H1 (cell line): ENCODE measurements at regions not wholly inside any gene's neighbourhood (a gene's known extent, or its start where the extent isn't known, plus 50 kb on each side); places are given as distances from the start of the nearest gene placed in this dataset.

ENCODE experiments used
- CTCF ChIA-PET: fragments of 300-600 bp; sonication (Branson Sonifier 250); formaldehyde crosslinking; loops from one replicate; lab custom pipeline; 2021; ENCODE audit not compliant: partially characterized antibody; lab: Charles Lee
- POLR2A ChIA-PET: fragments of 300-600 bp; sonication (Branson Sonifier 250); formaldehyde crosslinking; loops from one replicate; lab custom pipeline; 2021; ENCODE audit warnings: inconsistent platforms; ENCODE audit not compliant: partially characterized antibody; lab: Charles Lee
- DNase-seq, 2 experiments: peaks; one replicate each; pipeline versions ENCODE4 v3.0.0 to v3.0.0-alpha.2; 2010 to 2022; ENCODE audit warnings: low spot score in 2 of 2, low read depth in 1 of 2, mixed read lengths in 1 of 2
- FAIRE-seq: peaks from 2 replicates; lab custom pipeline; 2011; peaks lifted over from hg19 to GRCh38; lab: Jason Lieb, UNC
- H2AFZ ChIP-seq: 2 replicates; pipeline ENCODE4 v1.8.1; 2012; ENCODE audit warnings: low read length, inconsistent platforms
- H2AK5ac ChIP-seq: 2 replicates; pipeline ENCODE4 v1.6.1; 2013; ENCODE audit warnings: low read depth, low read length
- H2BK120ac ChIP-seq: replicated peaks from 2 replicates; pipeline ENCODE3; 2013; ENCODE audit warnings: low read depth, low read length, inconsistent platforms
- H2BK12ac ChIP-seq: 2 replicates; pipeline ENCODE4 v1.6.1; 2013; ENCODE audit warnings: low read depth, low read length
- H2BK15ac ChIP-seq: 2 replicates; pipeline ENCODE4 v1.6.1; 2013; ENCODE audit warnings: low read length
- H2BK20ac ChIP-seq: 2 replicates; pipeline ENCODE4 v1.6.1; 2013; ENCODE audit warnings: low read length
- H2BK5ac ChIP-seq: 2 replicates; pipeline ENCODE4 v1.6.1; 2013; ENCODE audit warnings: low read depth, low read length
- H3K14ac ChIP-seq: 2 replicates; pipeline ENCODE4 v1.6.1; 2013; ENCODE audit warnings: inconsistent platforms; ENCODE audit not compliant: insufficient read length
- H3K18ac ChIP-seq: 2 replicates; pipeline ENCODE4 v1.6.1; 2013; ENCODE audit warnings: low read length; ENCODE audit errors: extremely low read depth
- H3K23ac ChIP-seq: 2 replicates; pipeline ENCODE4 v1.6.1; 2013; ENCODE audit warnings: inconsistent platforms; ENCODE audit not compliant: insufficient read length
- H3K23me2 ChIP-seq: 2 replicates; pipeline ENCODE4 v1.6.1; 2013; ENCODE audit warnings: low read depth, low read length
- H3K27ac ChIP-seq: 2 replicates; pipeline ENCODE4 v1.6.1; 2011; ENCODE audit warnings: low read depth, low read length, inconsistent platforms
- H3K27me3 ChIP-seq, 4 experiments: replicated peaks in 1 of 4; 1 replicate in 1 of 4; 2 replicates in 3 of 4; pipeline versions ENCODE4 v1.6.1 to v1.8.1; 2011 to 2013; ENCODE audit warnings: low read length in 3 of 4, mild to moderate bottlenecking in 3 of 4, inconsistent platforms in 2 of 4, mixed read lengths in 2 of 4, moderate library complexity in 1 of 4; ENCODE audit not compliant: control insufficient read depth in 3 of 4, insufficient read depth in 3 of 4; ENCODE audit errors: extremely low read depth in 1 of 4
- H3K36me3 ChIP-seq, 4 experiments: 2 replicates each; pipeline versions ENCODE4 v1.6.1 to v1.8.1; 2011 to 2013; ENCODE audit warnings: mild to moderate bottlenecking in 4 of 4, low read length in 3 of 4, moderate library complexity in 2 of 4, control low read depth in 1 of 4, inconsistent platforms in 1 of 4; ENCODE audit not compliant: insufficient read depth in 4 of 4, control insufficient read depth in 2 of 4
- H3K4ac ChIP-seq: replicated peaks from 2 replicates; pipeline ENCODE3; 2013; ENCODE audit warnings: low read length, low read depth, mixed read lengths, inconsistent platforms; ENCODE audit not compliant: insufficient read length
- H3K4me1 ChIP-seq, 4 experiments: replicated peaks in 1 of 4; 1 replicate in 1 of 4; 2 replicates in 3 of 4; pipeline versions ENCODE4 v1.6.1 to v1.8.1; 2011 to 2013; ENCODE audit warnings: low read length in 3 of 4, inconsistent platforms in 2 of 4, mixed read lengths in 1 of 4; ENCODE audit not compliant: insufficient read depth in 4 of 4, control insufficient read depth in 3 of 4
- H3K4me2 ChIP-seq, 2 experiments: 2 replicates each; pipeline versions ENCODE4 v1.6.1 to v1.8.1; 2011 to 2013; ENCODE audit warnings: low read depth in 2 of 2, low read length in 2 of 2, control low read depth in 1 of 2, inconsistent platforms in 1 of 2, mild to moderate bottlenecking in 1 of 2; ENCODE audit not compliant: insufficient read depth in 1 of 2
- H3K4me3 ChIP-seq, 4 experiments: fragments of 200-600, 300-600 bp in 1 of 4; sonication (generic), shearing (Covaris generic), sonication (Bioruptor Twin) in 1 of 4; 2 replicates each; pipeline versions ENCODE4 v1.5.1 to v1.8.1; 2011 to 2016; ENCODE audit warnings: low read length in 4 of 4, low read depth in 3 of 4, control low read depth in 2 of 4, inconsistent platforms in 2 of 4, mild to moderate bottlenecking in 2 of 4, mixed read lengths in 1 of 4, moderate library complexity in 1 of 4; ENCODE audit not compliant: insufficient read depth in 2 of 4; ENCODE audit errors: extremely low read depth in 1 of 4
- H3K56ac ChIP-seq: replicated peaks from 2 replicates; pipeline ENCODE3; 2013; ENCODE audit warnings: low read depth, mild to moderate bottlenecking, mixed read lengths, low read length, inconsistent platforms; ENCODE audit not compliant: insufficient read length
- H3K79me1 ChIP-seq: 2 replicates; pipeline ENCODE4 v1.6.1; 2013; ENCODE audit warnings: low read depth, low read length, control low read depth
- H3K79me2 ChIP-seq, 2 experiments: 2 replicates each; pipeline versions ENCODE4 v1.6.1 to v1.8.1; 2012 to 2013; ENCODE audit warnings: low read length in 2 of 2, mild to moderate bottlenecking in 2 of 2, inconsistent platforms in 1 of 2; ENCODE audit not compliant: insufficient read depth in 2 of 2, control insufficient read depth in 1 of 2
- H3K9ac ChIP-seq, 4 experiments: replicated peaks in 1 of 4; 1 replicate in 1 of 4; 2 replicates in 3 of 4; pipeline versions ENCODE4 v1.6.1 to v1.8.1; 2011 to 2013; ENCODE audit warnings: low read depth in 3 of 4, low read length in 3 of 4, control low read depth in 2 of 4, mild to moderate bottlenecking in 2 of 4, moderate library complexity in 2 of 4, inconsistent platforms in 1 of 4; ENCODE audit errors: extremely low read depth in 1 of 4
- H3K9me3 ChIP-seq, 2 experiments: 2 replicates each; pipeline versions ENCODE4 v1.6.1 to v1.8.1; 2012 to 2013; ENCODE audit warnings: mild to moderate bottlenecking in 2 of 2, moderate library complexity in 2 of 2, control low read depth in 1 of 2, inconsistent platforms in 1 of 2, low read depth in 1 of 2, low read length in 1 of 2, mixed read lengths in 1 of 2; ENCODE audit not compliant: insufficient read depth in 2 of 2
- H4K20me1 ChIP-seq, 2 experiments: replicated peaks in 1 of 2; 2 replicates each; pipeline versions ENCODE3 to v1.8.1; 2011 to 2013; ENCODE audit warnings: inconsistent platforms in 2 of 2, low read length in 2 of 2, mild to moderate bottlenecking in 1 of 2; ENCODE audit not compliant: insufficient read depth in 2 of 2, control insufficient read depth in 1 of 2
- H4K5ac ChIP-seq: 2 replicates; pipeline ENCODE4 v1.6.1; 2013; ENCODE audit warnings: low read length, low read depth, mixed read lengths, inconsistent platforms; ENCODE audit not compliant: insufficient read length
- H4K8ac ChIP-seq: 2 replicates; pipeline ENCODE4 v1.8.0; 2013; ENCODE audit warnings: mild to moderate bottlenecking, moderate library complexity, low read length, inconsistent platforms; ENCODE audit not compliant: insufficient read depth; ENCODE audit errors: extremely low read depth
- H4K91ac ChIP-seq: replicated peaks from 2 replicates; pipeline ENCODE3; 2013; ENCODE audit warnings: low read length, mixed read lengths, inconsistent platforms; ENCODE audit not compliant: insufficient read length
- JUN ChIP-seq: IDR thresholded peaks from 2 replicates; pipeline ENCODE4 v1.6.1; 2011; ENCODE audit warnings: low read depth, mild to moderate bottlenecking, improper control_type of control experiment, low read length
- MAFK ChIP-seq: IDR thresholded peaks from 2 replicates; pipeline ENCODE4 v1.6.1; 2012; ENCODE audit warnings: low read depth, mild to moderate bottlenecking, improper control_type of control experiment, low read length
- RXRA ChIP-seq: IDR thresholded peaks from 2 replicates; pipeline ENCODE4 v1.6.1; 2011; ENCODE audit warnings: low read depth, mild to moderate bottlenecking, low read length, moderate library complexity; ENCODE audit not compliant: insufficient read depth
- TBP ChIP-seq: IDR thresholded peaks from 2 replicates; pipeline ENCODE4 v1.6.1; 2011; ENCODE audit warnings: low read depth, low read length, improper control_type of control experiment
- TEAD4 ChIP-seq: IDR thresholded peaks from 2 replicates; pipeline ENCODE4 v1.6.1; 2012; ENCODE audit warnings: low read depth, low read length, inconsistent platforms, mixed read lengths
- WGBS, 2 experiments: shearing (Covaris generic) in 1 of 2; methylation state at CpG; one replicate each; pipeline versions ENCODE4 v1.1.6 to v1.1.7; 2013 to 2015; ENCODE audit warnings: low lambda C conversion rate in 2 of 2, mixed read lengths in 2 of 2, inconsistent platforms in 1 of 2, low coverage in 1 of 2, missing lambda C conversion rate in 1 of 2; ENCODE audit not compliant: insufficient replicate concordance in 2 of 2, insufficient coverage in 1 of 2, insufficient read length in 1 of 2; ENCODE audit errors: extremely low coverage in 1 of 2, missing lambda C conversion rate in 1 of 2; 5-methylcytosine and 5-hydroxymethylcytosine counted together

GRCh38 chr11:38680166-38680565 lies 2082.1 kb upstream of the RAG2 start:
- no peak overlapping the region for H3K4ac ChIP-seq
- POLR2A ChIA-PET: no interaction called here
- H2BK20ac ChIP-seq: no peak overlapping the region
- no peak for FAIRE-seq
- no peak overlapping the region for H2AK5ac ChIP-seq
- no peak overlapping the region for H2BK5ac ChIP-seq
- no peaks in the 10 kb centered on the region for H3K4me1 ChIP-seq
- no peak overlapping the region for H3K18ac ChIP-seq
- H3K79me1 ChIP-seq: no peaks in the 10 kb centered on the region
- H2AFZ ChIP-seq: no peak overlapping the region
- H4K91ac ChIP-seq: no peak overlapping the region
- no peaks in the 10 kb centered on the region for H3K23me2 ChIP-seq
- no peak overlapping the region for H3K9ac ChIP-seq
- no peak overlapping the region for H3K56ac ChIP-seq
- H3K27me3 ChIP-seq: no peaks in the 10 kb centered on the region
- no peaks in the 10 kb centered on the region for H4K20me1 ChIP-seq
- WGBS, 2 experiments: 89% methylated on average over 2 of the region's 2 CpGs; no CpG with 5 or more reads in 1 of the 2 experiments
- H2BK120ac ChIP-seq: no peak overlapping the region
- no peaks in the 10 kb centered on the region for H3K9me3 ChIP-seq
- CTCF ChIA-PET: no interaction called here
- no peaks in the 10 kb centered on the region for H3K79me2 ChIP-seq
- H2BK15ac ChIP-seq: no peak overlapping the region
- H3K23ac ChIP-seq: no peak overlapping the region
- no peak overlapping the region for H4K8ac ChIP-seq
- no peak for TF ChIP-seq RXRA
- TF ChIP-seq TBP: no peak
- no peak for TF ChIP-seq TEAD4
- TF ChIP-seq JUN: no peak
- TF ChIP-seq MAFK: no peak
- TF ChIP-seq, all 59 proteins: peak for 0
- H3K4me2 ChIP-seq: no peak overlapping the region
- no peak overlapping the region for H3K14ac ChIP-seq
- no peak overlapping the region for H3K27ac ChIP-seq
- H3K4me3 ChIP-seq: no peak overlapping the region
- H4K5ac ChIP-seq: no peak overlapping the region
- no peak overlapping the region for H2BK12ac ChIP-seq
- DNase-seq: no peak
- no peaks in the 10 kb centered on the region for H3K36me3 ChIP-seq
